ENCODE measurements at regions not wholly inside any gene's neighbourhood (a gene's known extent, or its start where the extent isn't known, plus 50 kb on each side); places are given as distances from the start of the nearest gene placed in this dataset.

DNA sequence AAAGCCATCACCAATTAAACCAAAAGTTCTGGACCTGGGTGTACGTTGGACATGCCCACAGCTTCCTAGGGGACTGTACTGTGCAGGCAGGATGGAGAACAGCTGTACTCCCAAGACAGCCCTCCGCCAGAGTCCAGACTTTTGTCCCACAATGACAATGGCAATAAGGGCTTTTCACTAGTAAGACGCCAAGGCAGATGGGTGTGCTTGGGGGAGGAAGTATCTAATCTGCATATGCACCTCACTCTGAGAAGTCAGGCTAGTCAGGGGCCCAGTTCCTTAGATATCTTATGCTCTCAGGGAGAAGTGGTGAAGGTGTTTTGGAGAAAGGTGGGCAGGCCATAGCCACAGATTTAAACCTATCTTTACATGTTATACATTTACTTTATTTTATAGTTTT lies 85.1 kb upstream of the USP47 start:
- DNase-seq (ENCODE audit: low spot score), result no peak

DNA sequence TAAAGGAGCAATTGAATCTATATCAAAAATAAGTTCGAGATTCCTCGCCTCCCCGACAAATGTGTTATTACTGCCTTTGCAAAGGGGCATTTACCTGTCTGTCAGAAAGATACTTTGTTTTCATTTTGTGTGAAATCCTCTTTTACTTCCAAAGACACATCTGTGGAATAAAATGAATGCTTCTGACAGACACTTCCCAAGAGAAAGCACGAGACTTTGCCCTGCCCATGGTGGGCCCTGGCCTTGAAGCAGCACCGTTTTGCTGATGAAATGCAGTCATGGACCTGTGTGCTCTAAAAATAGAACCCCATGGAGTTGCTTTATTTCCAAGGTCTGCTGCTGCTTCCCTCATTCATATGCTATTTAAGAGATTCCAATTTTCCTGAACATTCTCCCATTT lies 85.9 kb upstream of the USP47 start:
- no peak for DNase-seq (ENCODE audit: low spot score)

DNA sequence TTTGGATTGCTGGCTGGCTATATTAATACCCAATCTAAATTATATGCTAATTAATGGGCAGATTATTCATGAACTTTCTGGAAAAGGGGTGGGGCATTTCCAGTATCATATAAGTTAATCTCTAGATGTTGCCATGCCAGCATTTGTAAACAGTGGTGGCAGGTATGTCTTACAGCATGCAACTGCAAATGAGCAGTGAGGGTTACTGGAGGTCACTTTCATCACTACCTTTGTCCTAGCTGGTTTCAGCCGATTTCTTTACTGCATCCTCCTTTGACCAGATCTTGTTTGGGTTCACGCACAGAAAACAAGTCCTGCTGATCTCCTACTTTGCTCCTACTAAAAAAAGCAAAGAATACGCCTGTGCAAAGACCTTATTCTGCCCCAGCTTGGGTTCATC lies 89.1 kb upstream of the USP47 start:
- DNase-seq (ENCODE audit: low spot score), result no peak

DNA sequence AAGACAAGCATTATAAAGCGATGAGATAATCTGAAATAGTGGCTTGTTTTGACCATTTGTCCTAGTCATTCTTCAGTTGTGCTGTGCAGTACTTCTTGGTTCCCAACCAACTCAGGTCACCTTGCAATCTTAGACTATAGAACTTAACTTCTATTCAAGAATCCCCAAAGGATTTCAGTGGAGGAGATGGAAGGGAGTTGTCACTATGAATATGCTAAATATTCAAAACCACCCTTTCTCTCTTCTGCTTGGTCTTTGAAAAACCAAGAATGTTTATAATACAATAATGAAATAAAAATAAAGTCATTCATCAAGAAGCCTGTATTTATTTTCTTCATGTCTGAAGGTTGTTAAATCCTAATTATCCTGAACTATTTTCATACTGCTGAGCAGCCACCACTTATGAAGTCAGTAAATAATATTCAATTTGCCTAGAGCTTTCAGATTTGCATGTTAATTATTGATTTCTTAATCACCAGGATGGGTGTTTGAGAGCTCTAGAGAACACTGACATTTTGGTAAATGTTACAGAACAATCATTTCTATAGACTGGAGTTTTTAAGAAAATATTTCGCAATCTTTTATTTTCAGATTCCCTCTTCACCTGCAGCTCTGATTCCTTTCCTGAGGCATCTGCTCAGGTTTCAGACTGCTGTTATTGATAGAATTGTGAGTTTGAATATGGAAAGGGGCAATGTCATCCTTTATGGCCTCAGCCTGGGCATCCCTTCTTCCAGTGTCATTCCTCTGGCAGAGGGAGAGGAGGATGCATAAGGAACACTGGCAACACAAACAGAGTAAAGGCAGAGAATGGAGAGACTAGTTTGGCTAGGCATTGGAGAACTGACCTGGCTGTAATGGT lies 91.5 kb upstream of the USP47 start:
- DNase-seq (ENCODE audit: low spot score), result no peak

DNA sequence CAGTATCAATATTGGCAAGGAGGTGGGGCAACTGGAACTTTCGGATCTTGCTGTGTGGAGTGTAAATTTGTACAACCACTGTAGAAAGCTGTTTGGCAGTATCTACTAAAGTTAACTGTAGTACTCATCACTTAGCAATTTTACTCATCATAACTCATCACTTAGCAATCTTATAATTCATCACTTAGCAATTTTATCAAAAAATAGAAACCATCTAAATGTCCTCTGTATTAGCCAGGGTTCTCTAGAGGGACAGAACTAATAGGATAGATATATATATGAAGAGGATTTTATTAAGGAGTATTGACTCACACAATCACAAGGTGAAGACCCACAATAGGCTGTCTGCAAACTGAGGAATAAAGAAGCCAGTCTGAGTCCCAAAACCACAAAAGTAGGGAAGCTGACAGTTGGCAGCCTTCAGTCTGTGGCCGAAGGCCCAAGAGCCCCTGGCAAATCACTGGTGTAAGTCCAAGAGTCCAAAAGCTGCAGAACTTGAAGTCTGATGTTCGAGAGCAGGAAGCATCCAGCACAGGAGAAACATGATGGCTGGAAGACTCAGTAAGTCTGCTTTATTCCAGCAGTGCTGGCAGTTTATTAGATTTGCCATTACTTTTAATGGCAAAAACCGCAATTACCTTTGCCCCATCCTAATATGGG lies 92.9 kb upstream of the USP47 start:
- DNase-seq (ENCODE audit: low spot score), result peak; percentile 63

DNA sequence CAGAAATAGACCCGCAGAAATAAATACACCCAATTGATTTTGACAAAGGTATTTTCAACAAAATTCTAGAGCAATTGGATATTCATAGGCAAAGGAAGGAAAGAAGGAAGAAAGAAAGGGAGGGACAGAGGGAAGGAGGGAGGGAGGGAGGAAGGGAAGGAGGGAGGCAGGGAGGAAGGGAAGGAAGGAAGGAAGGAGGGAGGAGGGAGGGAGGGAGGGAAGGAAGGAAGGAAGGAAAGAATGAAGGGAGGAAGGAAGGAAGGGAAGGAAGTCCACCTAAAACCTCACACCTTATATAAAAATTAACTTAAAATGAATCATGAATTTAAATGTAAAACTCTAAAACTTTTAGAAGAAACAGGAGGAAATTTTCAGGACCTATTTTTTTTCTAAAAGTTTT lies 94.2 kb upstream of the USP47 start:
- no peak for DNase-seq (ENCODE audit: low spot score)

DNA sequence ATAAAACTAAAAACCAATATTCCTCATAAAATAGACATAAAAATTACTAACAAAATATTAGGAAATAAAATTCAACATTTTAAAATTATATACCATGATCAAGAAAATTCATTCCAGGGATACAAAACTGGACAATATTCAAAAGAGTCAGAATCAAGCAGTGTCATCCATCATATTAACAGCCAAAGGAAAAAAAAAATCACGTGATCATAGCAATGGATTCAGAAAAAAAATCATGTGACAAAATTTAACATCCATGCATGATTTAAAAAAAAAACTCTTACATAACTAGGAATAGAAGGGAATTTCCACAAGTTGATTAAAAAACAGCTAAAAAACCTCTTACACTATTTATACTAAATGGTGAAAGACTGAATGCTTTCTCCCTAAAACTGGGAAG lies 95.3 kb upstream of the USP47 start:
- DNase-seq (ENCODE audit: low spot score), result no peak

DNA sequence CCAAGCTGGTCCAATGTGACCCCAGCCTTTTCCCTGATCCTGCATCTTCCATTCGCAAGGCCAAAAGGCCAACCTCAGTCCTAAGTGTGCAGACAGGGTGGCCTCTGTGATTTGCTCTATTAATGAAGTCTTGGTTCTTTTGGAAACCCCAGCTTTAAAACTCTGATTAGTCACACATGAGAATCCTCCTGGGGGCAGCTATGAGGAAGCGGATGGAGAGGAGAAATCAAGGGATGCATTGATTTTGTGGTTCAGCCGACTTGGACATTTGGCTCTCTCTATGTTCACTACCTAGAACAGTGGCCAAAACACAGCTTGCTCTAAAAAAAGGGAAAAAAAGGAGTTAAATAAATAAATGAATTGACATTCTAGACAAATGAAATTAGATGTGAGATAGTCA lies 98.6 kb upstream of the USP47 start:
- no peak for DNase-seq (ENCODE audit: low spot score)

DNA sequence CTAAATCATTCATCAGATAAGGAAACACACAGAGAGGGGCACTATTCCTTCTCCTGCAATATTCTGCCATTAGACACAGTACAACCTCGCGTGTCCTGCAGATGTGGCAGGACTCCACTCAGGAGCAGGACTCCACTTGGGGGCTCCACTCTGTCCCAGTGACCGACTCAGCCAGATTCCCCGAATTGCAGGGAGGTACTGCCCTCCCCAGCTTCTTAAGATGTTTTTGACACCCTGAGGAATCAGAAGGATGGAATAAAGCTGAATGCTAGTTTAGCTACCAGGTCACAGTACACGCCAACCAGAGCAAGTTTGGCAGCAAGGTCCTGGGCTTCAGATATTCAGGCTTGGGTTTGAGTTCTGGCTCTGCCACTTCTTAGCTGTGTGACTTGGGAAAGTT lies 99.3 kb upstream of the USP47 start:
- no peak for DNase-seq (ENCODE audit: low spot score)

DNA sequence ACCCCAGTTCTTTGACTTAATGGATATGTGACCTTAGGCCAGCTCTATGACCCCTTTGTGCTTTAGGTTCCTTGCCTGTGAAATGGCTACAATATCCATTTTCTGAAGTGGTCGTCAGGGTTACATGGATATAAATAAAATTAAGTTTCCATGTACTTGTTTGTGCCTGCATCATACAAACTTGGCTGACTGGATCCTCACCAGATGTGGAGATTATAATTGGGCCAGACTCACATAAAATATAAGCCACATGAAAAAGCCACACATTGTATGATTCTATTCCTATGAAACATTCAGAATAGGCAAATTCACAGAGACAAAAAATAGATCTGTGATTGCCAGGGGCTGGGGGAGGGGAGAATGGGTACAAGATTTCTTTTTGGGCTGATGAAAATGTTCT lies 100.9 kb upstream of the USP47 start:
- DNase-seq (ENCODE audit: low spot score), result no peak

DNA sequence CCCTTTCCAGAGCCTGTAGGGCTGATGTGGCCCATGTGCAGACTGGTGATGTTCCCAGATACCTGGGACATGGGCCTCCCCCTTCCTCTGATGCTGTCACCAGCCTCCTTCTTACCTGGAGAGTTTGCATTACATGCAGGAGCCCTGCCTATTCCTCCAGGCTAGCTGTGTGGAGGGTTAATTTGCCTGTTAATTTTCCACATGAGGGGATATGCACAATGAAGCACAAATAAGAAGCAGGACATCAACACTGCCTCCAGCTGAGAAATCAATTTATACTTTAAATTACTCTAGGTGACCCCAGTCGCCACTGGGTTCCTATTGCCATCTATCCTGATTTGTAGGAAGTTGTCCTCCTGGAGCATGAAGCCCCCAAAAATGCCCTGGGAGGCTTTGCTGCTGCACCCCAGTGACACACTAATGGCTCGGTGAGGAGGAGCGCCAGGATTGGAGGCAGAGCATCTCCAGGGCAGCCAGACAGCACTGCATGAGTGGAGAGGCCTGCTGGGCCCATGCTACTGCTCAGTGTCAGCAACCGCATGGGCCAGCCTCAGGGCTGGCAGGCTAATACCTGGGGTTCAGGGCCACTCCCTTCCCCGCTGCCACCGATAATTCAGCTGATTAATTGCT lies 101.6 kb upstream of the USP47 start:
- DNase-seq (ENCODE audit: low spot score), result no peak

DNA sequence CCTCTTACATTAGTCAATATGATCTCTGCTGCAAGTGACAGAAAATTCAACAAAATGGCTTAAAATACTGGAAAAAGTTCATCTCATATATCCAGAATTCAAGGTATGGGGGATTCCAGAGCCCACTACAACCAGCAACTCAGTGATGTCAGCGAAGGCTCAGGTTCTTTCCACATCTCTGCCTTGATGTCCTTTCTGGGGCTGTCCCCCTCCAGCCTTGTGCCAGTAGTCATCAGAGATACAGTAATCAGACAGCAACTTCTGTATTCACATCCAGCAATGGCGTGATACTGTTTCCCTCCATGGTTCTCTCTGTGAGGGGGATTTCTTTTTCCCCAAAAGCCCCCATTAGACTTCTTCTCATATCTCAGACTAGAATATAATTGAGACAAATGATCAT lies 103.4 kb upstream of the USP47 start:
- DNase-seq (ENCODE audit: low spot score), result no peak

DNA sequence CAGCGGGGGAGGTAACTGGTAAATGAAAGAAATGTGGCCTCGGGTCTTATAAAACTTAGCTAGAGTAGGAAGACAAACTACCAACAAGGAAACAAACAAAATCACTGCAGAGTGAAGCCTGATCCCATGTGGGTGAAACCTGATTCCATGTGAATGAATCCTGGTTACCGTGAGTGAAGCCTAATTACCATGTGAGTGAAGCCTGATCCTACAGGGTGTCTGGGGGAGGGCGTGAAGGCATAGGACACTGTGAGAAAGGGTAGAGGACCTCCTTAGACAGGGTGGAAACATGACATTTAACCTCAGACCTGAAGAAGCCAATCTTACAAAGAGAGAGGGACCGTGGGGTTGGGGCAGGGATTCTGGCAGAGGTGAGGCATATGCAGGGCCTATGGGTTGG lies 106.2 kb upstream of the USP47 start:
- no peak for DNase-seq (ENCODE audit: low spot score)

DNA sequence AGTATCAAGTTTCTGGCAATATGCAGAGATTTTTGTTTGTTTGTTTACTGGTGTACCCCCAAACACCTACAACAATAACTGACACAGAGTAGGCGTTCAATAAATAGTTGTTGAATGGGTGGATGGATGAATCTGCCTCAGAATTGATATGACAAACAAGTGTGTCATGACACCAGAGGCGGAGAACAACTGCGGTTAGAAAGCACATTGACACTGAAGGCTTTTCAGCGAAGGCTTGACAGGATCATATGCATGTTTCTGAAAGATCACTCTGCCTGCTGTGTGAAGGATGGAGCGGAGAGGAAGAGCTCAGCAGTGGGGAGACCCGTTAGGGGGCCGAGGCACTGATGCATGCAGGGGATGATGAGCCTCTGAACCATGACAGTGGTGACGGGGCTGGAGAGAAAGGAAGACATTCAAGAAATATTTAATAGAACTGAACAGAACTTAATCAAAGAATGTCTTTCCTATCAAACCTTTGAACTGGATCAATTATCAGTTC lies 108.5 kb upstream of the USP47 start:
- no peak for DNase-seq (ENCODE audit: low spot score)

DNA sequence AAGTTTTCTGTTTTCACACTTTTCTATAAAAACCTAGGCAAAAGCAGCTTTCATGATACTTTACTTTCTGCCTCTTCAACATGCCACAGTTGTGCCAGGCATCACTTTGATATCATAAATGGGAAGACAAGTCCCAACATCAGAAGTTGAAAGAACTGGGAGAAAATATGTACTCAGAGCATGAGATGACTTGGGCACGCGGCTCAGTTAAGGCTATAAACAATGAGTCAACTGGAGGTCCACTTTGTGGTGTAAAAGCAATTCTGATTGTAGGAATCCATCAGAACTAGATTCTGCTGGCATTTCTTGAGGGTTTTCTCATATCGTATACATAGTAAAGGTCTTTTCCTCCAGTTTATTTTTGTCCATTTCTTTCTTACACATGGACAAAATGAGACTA lies 109.7 kb upstream of the USP47 start:
- peak; percentile 5 for DNase-seq (ENCODE audit: low spot score)

DNA sequence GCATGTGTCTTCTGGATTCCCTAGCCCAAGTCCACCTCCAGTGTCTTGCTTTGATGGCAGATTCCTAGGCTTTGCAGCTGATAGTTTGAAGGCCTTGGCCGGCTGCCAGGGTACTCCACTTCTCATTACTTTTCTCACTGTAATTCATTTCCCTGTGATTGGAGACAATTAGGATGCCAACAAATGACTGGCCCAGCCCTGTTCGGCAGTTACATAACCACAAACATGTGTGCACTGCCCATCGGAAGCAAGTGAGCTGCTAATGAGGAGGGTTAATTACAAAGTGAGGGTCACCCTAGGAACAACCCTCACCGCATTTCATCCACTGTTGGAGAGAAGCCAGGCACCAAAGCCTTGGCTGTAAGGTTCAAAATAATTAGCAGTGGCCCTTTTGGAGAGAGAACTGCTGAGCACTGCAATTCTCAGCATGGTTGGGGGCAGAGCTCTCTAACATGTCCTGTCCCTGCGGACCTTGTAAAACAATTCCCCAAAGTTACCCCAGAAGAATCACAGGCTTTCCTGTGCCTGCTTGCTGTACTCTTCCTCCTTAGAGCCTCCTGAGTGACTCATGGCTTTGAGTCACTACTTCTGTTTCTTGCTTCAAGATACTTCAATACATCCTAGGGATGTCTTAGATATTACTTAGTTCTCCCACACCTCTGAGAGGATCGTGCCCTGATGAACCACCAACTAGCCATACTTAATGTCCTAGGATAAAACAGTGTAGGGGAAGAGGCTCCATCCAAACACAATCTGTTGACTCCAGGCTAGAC lies 109.7 kb upstream of the GALNT18 start:
- peak; percentile 84 for DNase-seq (ENCODE audit: low spot score)

DNA sequence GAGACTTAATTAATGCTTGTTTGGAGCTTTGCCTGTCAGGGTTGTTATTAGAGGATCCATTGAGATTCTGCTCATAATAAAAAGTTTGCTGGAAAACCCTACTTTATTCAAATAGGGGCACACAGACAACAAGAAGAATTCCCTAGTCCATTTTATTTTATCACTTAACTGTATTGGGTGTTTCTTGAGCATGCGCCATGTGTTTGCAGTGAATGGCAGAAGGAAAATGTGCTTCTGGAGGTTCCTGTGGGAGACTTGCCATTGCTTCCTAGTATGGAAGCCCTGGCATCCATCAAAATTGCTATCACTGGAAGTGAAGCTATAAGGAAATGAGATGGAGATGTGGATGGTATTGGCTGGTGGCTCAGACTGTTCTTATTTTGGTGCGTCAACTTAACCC lies 106.6 kb upstream of the GALNT18 start:
- DNase-seq (ENCODE audit: low spot score), result no peak

DNA sequence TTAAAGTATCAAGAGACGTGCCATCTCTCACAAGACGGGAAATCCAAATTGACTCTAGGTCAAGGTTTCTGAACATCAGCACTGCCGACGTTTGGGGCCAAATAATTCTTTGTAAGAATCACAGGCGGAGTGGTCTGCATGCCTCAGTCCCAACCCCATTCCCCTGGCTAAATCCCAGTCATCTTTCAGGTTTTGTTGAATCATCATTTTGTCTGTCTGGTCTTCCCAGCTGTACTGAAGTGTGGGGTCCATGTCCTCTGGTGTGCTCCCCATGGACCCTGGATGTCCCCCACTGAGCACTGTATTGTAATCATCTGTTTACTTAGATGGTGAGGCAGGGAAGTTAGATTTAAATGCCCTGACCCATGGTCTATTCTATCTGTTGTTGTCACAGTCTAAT lies 103.6 kb upstream of the GALNT18 start:
- DNase-seq (ENCODE audit: low spot score), result no peak

DNA sequence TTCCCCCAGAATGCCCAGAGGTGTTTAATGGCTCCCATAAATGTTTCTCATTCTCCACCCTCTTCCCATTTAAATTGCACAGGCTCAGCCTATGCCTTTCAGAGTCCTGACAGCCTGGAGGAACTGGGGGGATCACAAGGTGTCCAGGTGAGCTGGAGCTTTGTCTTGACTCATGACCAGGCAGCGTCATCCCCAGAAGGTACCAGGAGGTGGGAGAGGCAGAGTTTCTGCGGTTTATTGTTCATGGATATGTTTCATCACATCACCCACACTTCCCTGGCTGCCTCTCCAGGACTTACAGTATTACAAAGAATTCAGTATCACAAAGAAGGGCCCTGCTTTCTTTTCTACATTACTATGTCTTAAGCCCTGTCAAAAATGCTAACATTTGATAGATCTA lies 103.2 kb upstream of the GALNT18 start:
- DNase-seq (ENCODE audit: low spot score), result no peak

DNA sequence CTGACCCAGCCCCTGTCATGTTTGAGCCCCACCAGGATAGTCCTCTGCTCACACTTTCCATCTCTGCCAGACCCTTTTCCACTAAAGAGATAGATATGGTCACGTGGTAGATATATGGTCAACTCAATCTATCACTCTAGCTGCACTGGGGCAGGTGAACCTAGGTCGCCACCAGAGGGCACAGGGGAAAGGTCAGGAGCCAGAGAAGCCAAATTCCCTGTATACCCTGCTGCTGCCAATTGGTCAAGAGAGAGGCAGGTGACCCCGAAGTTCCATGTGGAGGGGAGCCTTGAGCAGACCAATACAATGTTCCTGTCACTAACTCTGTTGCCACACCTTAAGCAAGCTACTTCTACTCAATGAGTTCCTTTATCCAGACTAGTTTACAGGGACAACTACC lies 101.1 kb upstream of the GALNT18 start:
- DNase-seq (ENCODE audit: low spot score), result no peak

DNA sequence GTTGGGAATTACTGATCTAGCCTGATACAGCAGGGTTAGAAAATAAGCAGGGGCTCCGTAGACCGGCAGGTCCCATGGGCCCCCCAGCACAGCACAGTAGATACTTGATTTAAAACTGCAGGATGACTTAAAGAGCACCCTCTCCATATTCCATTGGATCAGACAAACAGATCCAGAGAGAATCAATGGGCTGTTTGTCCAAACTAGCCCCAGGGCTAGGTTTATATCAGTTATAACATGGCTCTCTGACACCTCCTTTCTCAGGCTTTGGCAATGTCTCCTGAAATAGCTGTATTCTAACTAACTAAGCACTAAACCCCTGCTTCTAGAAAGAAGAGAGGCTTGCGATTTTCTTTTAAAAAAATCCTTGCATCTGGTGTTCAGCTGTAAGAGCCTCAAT lies 100.4 kb upstream of the GALNT18 start:
- DNase-seq (ENCODE audit: low spot score), result no peak

DNA sequence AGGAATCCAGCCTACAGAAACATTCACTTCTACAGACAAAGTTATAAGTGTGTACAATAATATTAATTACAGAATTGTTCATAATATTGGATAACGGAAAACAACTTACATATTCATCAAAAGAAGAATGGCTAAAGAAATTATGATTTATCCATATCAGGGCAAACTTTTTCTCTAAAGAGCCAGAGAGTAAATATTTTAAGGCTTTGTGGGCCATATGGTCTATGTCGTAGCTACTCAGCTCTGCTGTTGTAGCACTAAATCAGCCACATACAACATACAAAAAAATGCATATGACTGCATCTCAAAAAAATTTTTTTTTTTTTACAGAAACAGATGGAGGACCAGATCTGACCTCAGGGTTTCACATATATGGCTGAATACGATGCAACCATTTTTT lies 96.7 kb upstream of the GALNT18 start:
- DNase-seq (ENCODE audit: low spot score), result no peak
